ENCODE measurements at regions not wholly inside any gene's neighbourhood (a gene's known extent, or its start where the extent isn't known, plus 50 kb on each side); places are given as distances from the start of the nearest gene placed in this dataset.
"Not testable (repeated sequence)": the region's sequence is repeated elsewhere in the genome, so short reads cannot be mapped to it uniquely, and the experiment has no call there.

DNA sequence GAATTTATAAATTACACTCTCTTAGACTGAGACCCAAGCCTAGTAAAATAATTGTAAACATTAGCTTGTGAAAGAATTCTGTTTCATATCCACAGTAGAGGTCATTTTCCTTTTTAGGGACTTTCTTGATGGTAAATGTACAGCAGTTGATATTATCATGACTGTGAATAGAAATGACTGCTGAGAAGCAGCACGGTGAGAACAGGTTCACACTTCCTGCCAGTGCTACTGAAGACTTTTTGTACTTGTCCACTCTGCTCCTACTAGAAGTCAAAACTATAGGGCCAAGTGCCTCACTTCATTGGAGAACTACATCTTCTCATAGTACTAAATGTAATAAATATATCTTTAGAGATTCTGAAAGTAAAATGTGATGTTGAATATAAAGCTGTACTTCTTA, 63.3 kb upstream of the C12orf71 start:
- H3K27ac ChIP-seq (ENCODE audit: low read depth); H3K9me3 Mint-ChIP-seq; H3K36me3 Mint-ChIP-seq (ENCODE audit: low read depth); ATAC-seq; H2AFZ ChIP-seq; H3K36me3 ChIP-seq (ENCODE audit: insufficient read depth); H3K4me3 Mint-ChIP-seq; DNase-seq (ENCODE audit: low spot score); H3K27me3 ChIP-seq (ENCODE audit: insufficient read depth); H4K20me1 ChIP-seq (replicated peaks; ENCODE audit: insufficient read depth); H3K79me2 ChIP-seq (replicated peaks; ENCODE audit: insufficient read depth); H3K27ac Mint-ChIP-seq; H3K27me3 Mint-ChIP-seq (ENCODE audit: insufficient read depth, low read depth, poor library complexity); H3K4me3 ChIP-seq; H3K4me2 ChIP-seq; H3K9me2 ChIP-seq (ENCODE audit: insufficient read depth); H3F3A ChIP-seq (replicated peaks; ENCODE audit: low read depth): not testable (repeated sequence)
- H3K4me1 Mint-ChIP-seq, result peaks cover 14% of the 10 kb centered on the region
- peaks cover 15% of the 10 kb centered on the region for H3K4me1 ChIP-seq (ENCODE audit: insufficient read depth)

DNA sequence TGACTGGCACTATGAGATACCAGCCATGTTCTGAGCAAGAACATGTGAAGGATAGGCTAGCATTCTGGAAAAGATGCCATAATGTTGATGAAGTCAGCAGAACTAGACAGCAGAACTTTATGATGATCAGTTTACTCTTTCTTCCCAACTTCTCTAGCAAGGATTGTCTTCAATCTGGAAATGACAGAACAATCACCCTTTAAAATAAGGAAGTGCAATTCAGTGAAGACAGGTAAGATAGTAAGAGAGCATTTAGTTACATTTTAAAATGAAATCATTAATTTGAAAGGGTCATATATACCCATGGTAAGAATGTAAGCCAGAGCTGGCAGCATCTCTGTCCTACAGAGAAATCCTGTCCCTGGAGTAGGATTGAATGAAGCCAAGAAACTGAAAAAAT, 66.0 kb upstream of the C12orf71 start:
- H3F3A ChIP-seq (replicated peaks; ENCODE audit: low read depth), result no peaks in the 10 kb centered on the region
- ATAC-seq (no peak), DNase-seq (ENCODE audit: low spot score) (no peak)
- no peaks in the 10 kb centered on the region for H3K79me2 ChIP-seq (replicated peaks; ENCODE audit: insufficient read depth)
- no peaks in the 10 kb centered on the region for H3K9me2 ChIP-seq (ENCODE audit: insufficient read depth)
- no peaks in the 10 kb centered on the region for H4K20me1 ChIP-seq (replicated peaks; ENCODE audit: insufficient read depth)
- peaks cover 15% of the 10 kb centered on the region for H3K4me1 ChIP-seq (ENCODE audit: insufficient read depth)
- H2AFZ ChIP-seq, result no peak overlapping the region
- no peaks in the 10 kb centered on the region for H3K36me3 Mint-ChIP-seq (ENCODE audit: low read depth)
- H3K27me3 ChIP-seq (ENCODE audit: insufficient read depth), result no peaks in the 10 kb centered on the region
- no peak overlapping the region for H3K4me3 ChIP-seq
- H3K9me3 Mint-ChIP-seq, result no peaks in the 10 kb centered on the region
- H3K27ac ChIP-seq (ENCODE audit: low read depth), result no peak overlapping the region
- H3K4me1 Mint-ChIP-seq, result peaks cover 17% of the 10 kb centered on the region
- H3K36me3 ChIP-seq (ENCODE audit: insufficient read depth), result no peaks in the 10 kb centered on the region
- H3K27ac Mint-ChIP-seq, result no peak overlapping the region
- no peak overlapping the region for H3K4me3 Mint-ChIP-seq
- H3K4me2 ChIP-seq, result no peak overlapping the region
- H3K27me3 Mint-ChIP-seq (ENCODE audit: insufficient read depth, low read depth, poor library complexity), result peaks cover 3% of the 10 kb centered on the region
- TF ChIP-seq NANOG (IDR thresholded peaks at IDR 0.05; ENCODE audit: borderline replicate concordance) (no peak), ZNF114 (CRISPR knock-in tag; IDR thresholded peaks at IDR 0.05) (no peak), EZH2phosphoT487 (IDR thresholded peaks at IDR 0.05; ENCODE audit: unreplicated experiment) (no peak), CREB1 (CRISPR knock-in tag; IDR thresholded peaks at IDR 0.05; ENCODE audit: low read depth) (no peak), POLR2AphosphoS5 (IDR thresholded peaks at IDR 0.05; ENCODE audit: low read depth) (no peak), JUNB (IDR thresholded peaks at IDR 0.05; ENCODE audit: unreplicated experiment) (no peak), STAT1 (IDR thresholded peaks at IDR 0.05; ENCODE audit: unreplicated experiment) (no peak), EZH2 (IDR thresholded peaks at IDR 0.05; ENCODE audit: low read depth, unreplicated experiment) (no peak)
- TF ChIP-seq, protein P1, sequence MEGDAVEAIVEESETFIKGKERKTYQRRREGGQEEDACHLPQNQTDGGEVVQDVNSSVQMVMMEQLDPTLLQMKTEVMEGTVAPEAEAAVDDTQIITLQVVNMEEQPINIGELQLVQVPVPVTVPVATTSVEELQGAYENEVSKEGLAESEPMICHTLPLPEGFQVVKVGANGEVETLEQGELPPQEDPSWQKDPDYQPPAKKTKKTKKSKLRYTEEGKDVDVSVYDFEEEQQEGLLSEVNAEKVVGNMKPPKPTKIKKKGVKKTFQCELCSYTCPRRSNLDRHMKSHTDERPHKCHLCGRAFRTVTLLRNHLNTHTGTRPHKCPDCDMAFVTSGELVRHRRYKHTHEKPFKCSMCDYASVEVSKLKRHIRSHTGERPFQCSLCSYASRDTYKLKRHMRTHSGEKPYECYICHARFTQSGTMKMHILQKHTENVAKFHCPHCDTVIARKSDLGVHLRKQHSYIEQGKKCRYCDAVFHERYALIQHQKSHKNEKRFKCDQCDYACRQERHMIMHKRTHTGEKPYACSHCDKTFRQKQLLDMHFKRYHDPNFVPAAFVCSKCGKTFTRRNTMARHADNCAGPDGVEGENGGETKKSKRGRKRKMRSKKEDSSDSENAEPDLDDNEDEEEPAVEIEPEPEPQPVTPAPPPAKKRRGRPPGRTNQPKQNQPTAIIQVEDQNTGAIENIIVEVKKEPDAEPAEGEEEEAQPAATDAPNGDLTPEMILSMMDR (conservative IDR thresholded peaks at IDR 0.05; ENCODE audit: low read depth in 2 of 2), result no peak
- TF ChIP-seq, protein P2, sequence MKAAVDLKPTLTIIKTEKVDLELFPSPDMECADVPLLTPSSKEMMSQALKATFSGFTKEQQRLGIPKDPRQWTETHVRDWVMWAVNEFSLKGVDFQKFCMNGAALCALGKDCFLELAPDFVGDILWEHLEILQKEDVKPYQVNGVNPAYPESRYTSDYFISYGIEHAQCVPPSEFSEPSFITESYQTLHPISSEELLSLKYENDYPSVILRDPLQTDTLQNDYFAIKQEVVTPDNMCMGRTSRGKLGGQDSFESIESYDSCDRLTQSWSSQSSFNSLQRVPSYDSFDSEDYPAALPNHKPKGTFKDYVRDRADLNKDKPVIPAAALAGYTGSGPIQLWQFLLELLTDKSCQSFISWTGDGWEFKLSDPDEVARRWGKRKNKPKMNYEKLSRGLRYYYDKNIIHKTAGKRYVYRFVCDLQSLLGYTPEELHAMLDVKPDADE (IDR thresholded peaks at IDR 0.05), result no peak
- TF ChIP-seq, protein P3, sequence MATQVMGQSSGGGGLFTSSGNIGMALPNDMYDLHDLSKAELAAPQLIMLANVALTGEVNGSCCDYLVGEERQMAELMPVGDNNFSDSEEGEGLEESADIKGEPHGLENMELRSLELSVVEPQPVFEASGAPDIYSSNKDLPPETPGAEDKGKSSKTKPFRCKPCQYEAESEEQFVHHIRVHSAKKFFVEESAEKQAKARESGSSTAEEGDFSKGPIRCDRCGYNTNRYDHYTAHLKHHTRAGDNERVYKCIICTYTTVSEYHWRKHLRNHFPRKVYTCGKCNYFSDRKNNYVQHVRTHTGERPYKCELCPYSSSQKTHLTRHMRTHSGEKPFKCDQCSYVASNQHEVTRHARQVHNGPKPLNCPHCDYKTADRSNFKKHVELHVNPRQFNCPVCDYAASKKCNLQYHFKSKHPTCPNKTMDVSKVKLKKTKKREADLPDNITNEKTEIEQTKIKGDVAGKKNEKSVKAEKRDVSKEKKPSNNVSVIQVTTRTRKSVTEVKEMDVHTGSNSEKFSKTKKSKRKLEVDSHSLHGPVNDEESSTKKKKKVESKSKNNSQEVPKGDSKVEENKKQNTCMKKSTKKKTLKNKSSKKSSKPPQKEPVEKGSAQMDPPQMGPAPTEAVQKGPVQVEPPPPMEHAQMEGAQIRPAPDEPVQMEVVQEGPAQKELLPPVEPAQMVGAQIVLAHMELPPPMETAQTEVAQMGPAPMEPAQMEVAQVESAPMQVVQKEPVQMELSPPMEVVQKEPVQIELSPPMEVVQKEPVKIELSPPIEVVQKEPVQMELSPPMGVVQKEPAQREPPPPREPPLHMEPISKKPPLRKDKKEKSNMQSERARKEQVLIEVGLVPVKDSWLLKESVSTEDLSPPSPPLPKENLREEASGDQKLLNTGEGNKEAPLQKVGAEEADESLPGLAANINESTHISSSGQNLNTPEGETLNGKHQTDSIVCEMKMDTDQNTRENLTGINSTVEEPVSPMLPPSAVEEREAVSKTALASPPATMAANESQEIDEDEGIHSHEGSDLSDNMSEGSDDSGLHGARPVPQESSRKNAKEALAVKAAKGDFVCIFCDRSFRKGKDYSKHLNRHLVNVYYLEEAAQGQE (IDR thresholded peaks at IDR 0.05; ENCODE audit: unreplicated experiment), result no peak
